ENCODE measurements at regions not wholly inside any gene's neighbourhood (a gene's known extent, or its start where the extent isn't known, plus 50 kb on each side); places are given as distances from the start of the nearest gene placed in this dataset.

DNA sequence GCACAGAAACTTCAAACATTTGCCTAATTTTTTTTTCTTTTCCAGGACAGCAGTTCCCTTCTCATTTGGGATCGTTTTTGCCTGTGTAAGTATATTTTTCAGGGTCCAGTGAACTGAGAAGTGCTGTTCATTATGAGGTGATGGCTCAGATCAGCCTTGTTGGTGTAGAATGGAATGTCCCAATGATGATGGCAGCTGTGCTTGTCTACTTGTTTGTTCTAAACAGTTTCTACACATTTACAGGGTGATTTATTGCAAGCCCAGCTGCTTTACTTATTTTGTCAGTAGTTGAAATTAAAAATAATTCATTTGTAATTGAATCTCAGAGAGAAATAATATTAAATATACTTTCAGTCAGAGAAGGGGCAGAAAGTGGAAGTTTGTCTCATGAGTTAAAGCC lies 337.6 kb upstream of the SEMA6A start:
- H3K14ac ChIP-seq (ENCODE audit: insufficient read depth, low read length) = no peak overlapping the region
- no peaks in the 10 kb centered on the region for H4K20me1 ChIP-seq (ENCODE audit: control insufficient read depth, insufficient read depth, insufficient read length)
- H2BK12ac ChIP-seq (ENCODE audit: insufficient read length, low read depth, low read length) = no peak overlapping the region
- no peak for DNase-seq
- H4K91ac ChIP-seq (ENCODE audit: insufficient read length, low read depth, low read length) = no peak overlapping the region
- no peak overlapping the region for H2BK15ac ChIP-seq (ENCODE audit: low read depth, low read length)
- TF ChIP-seq, protein P1, sequence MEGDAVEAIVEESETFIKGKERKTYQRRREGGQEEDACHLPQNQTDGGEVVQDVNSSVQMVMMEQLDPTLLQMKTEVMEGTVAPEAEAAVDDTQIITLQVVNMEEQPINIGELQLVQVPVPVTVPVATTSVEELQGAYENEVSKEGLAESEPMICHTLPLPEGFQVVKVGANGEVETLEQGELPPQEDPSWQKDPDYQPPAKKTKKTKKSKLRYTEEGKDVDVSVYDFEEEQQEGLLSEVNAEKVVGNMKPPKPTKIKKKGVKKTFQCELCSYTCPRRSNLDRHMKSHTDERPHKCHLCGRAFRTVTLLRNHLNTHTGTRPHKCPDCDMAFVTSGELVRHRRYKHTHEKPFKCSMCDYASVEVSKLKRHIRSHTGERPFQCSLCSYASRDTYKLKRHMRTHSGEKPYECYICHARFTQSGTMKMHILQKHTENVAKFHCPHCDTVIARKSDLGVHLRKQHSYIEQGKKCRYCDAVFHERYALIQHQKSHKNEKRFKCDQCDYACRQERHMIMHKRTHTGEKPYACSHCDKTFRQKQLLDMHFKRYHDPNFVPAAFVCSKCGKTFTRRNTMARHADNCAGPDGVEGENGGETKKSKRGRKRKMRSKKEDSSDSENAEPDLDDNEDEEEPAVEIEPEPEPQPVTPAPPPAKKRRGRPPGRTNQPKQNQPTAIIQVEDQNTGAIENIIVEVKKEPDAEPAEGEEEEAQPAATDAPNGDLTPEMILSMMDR (conservative IDR thresholded peaks at IDR 0.05) = no peak
- Mint-ChIP-seq H3K4me3 (no peak overlapping the region), H3K4me1 (peaks cover 0 to 3% of the 10 kb centered on the region in 2 experiments; a peak in 2 of 4 replicates), H3K27ac (no peak overlapping the region), H3K36me3 (ENCODE audit: insufficient read depth in 1 of 3, low read depth in 3 of 3) (no peaks in the 10 kb centered on the region), H3K9me3 (no peaks in the 10 kb centered on the region; a peak in 1 of 5 replicates), H3K27me3 (ENCODE audit: low read depth) (no peaks in the 10 kb centered on the region)
- H3K23ac ChIP-seq (ENCODE audit: insufficient read length, low read depth, low read length) = no peak overlapping the region
- H3K4me1 ChIP-seq (ENCODE audit: insufficient read depth, low read length) = no peaks in the 10 kb centered on the region
- H4K5ac ChIP-seq (ENCODE audit: insufficient read length, low read depth, low read length) = no peak overlapping the region
- H3K27ac ChIP-seq (ENCODE audit: insufficient read length, low read depth, low read length) = no peak overlapping the region
- no peak overlapping the region for H3K4ac ChIP-seq (ENCODE audit: low read depth, low read length)
- no peaks in the 10 kb centered on the region for H3K27me3 ChIP-seq (ENCODE audit: insufficient read depth, low read length)
- H2BK120ac ChIP-seq (ENCODE audit: low read depth, low read length, poor library complexity, severe bottlenecking) = no peak overlapping the region
- H3K18ac ChIP-seq (ENCODE audit: insufficient read length, low read depth, low read length) = no peak overlapping the region
- no peaks in the 10 kb centered on the region for H3K79me2 ChIP-seq (ENCODE audit: insufficient read depth, low read length)
- no CpG with 5 or more reads among the region's 1 CpG for WGBS (ENCODE audit: extremely low coverage, insufficient read length, low lambda C conversion rate)
- H3K9me3 ChIP-seq (ENCODE audit: control insufficient read depth, low read depth, low read length) = no peaks in the 10 kb centered on the region
- H3K79me1 ChIP-seq (ENCODE audit: insufficient read depth, low read depth, low read length, poor library complexity, severe bottlenecking) = no peaks in the 10 kb centered on the region
- no peak overlapping the region for H2AK5ac ChIP-seq (ENCODE audit: insufficient read length, low read length)
- H3K4me2 ChIP-seq (ENCODE audit: insufficient read depth, insufficient read length, low read length) = no peak overlapping the region
- H3K56ac ChIP-seq (ENCODE audit: insufficient read length, low read depth, low read length) = no peak overlapping the region
- H3K23me2 ChIP-seq (ENCODE audit: insufficient read length, low read depth, low read length, poor library complexity, severe bottlenecking) = no peaks in the 10 kb centered on the region
- H2AFZ ChIP-seq (ENCODE audit: low read length) = no peak overlapping the region
- H3K9ac ChIP-seq (ENCODE audit: extremely low read depth, insufficient read length, low read length) = no peak overlapping the region
- H2BK5ac ChIP-seq (ENCODE audit: insufficient read length, low read length) = no peak overlapping the region
- no peak overlapping the region for H4K8ac ChIP-seq (replicated peaks; ENCODE audit: insufficient read length, low read depth, low read length)
- no peak overlapping the region for H3T11ph ChIP-seq (ENCODE audit: low read length)
- H2BK20ac ChIP-seq (ENCODE audit: low read depth, low read length, poor library complexity, severe bottlenecking) = no peak overlapping the region
